ENCODE measurements at regions not wholly inside any gene's neighbourhood (a gene's known extent, or its start where the extent isn't known, plus 50 kb on each side); places are given as distances from the start of the nearest gene placed in this dataset.

GRCh38 chr13:50629966-50630365 is 213.5 kb downstream of the DLEU7 start:
- H3K27ac ChIP-seq: no peak overlapping the region

GRCh38 chr13:50631041-50631440 is 212.5 kb downstream of the DLEU7 start:
- H3K9me3 ChIP-seq: no peaks in the 10 kb centered on the region
- H3K27me3 ChIP-seq: no peaks in the 10 kb centered on the region
- WGBS, 2 donors: 86 to 96% methylated on average over 3 of the region's 3 CpGs
- H3K27ac ChIP-seq: no peak overlapping the region
- no peak for DNase-seq
- no peaks in the 10 kb centered on the region for H3K36me3 ChIP-seq
- H3K4me3 ChIP-seq: no peak overlapping the region
- no peak for ATAC-seq (ENCODE audit: low FRiP score in 2 of 2)
- peaks cover 0 to 3% (median 3%) of the 10 kb centered on the region in 4 donors for H3K4me1 ChIP-seq
- TF ChIP-seq EP300 (IDR thresholded peaks at IDR 0.05): no peak
- TF ChIP-seq CTCF (IDR thresholded peaks at IDR 0.05): no peak
- no peak for TF ChIP-seq POLR2A (IDR thresholded peaks at IDR 0.05)
- TF ChIP-seq POLR2AphosphoS5 (IDR thresholded peaks at IDR 0.05): no peak

More at GRCh38 chr13:50629966-50630365, 213.5 kb downstream of the DLEU7 start:
- TF ChIP-seq POLR2AphosphoS5 (IDR thresholded peaks at IDR 0.05): no peak
- no peak for TF ChIP-seq POLR2A (IDR thresholded peaks at IDR 0.05)
- TF ChIP-seq CTCF (IDR thresholded peaks at IDR 0.05): no peak
- no peak for TF ChIP-seq EP300 (IDR thresholded peaks at IDR 0.05)
- H3K9me3 ChIP-seq: no peaks in the 10 kb centered on the region
- no peaks in the 10 kb centered on the region for H3K27me3 ChIP-seq
- no peaks in the 10 kb centered on the region for H3K4me1 ChIP-seq
- no peaks in the 10 kb centered on the region for H3K36me3 ChIP-seq
- no peak for DNase-seq
- H3K4me3 ChIP-seq: no peak overlapping the region
- WGBS, 2 donors: 81 to 82% methylated on average over 4 of the region's 4 CpGs
- peak in 1 of 2 donors; percentile 38 for ATAC-seq (ENCODE audit: low FRiP score in 2 of 2)

- WGBS, 2 donors: 96 to 97% methylated on average over 3 of the region's 3 CpGs
- Histone ChIP-seq H3K36me3 (no peaks in the 10 kb centered on the region), H3K27me3 (no peaks in the 10 kb centered on the region), H3K4me3 (no peak overlapping the region), H3K4me1 (peaks cover 0 to 7% (median 4%) of the 10 kb centered on the region in 4 donors), H3K27ac (peak overlapping the region in 1 of 4 donors; percentile 2), H3K9me3 (no peaks in the 10 kb centered on the region)
- ATAC-seq (ENCODE audit: low FRiP score in 2 of 2) (no peak), DNase-seq (no peak)
- TF ChIP-seq POLR2A (IDR thresholded peaks at IDR 0.05): no peak
- TF ChIP-seq POLR2AphosphoS5 (IDR thresholded peaks at IDR 0.05): no peak
- no peak for TF ChIP-seq EP300 (IDR thresholded peaks at IDR 0.05)
- TF ChIP-seq CTCF (IDR thresholded peaks at IDR 0.05): no peak
Measured at GRCh38 chr13:50634339-50634738, 209.2 kb downstream of the DLEU7 start.

- peak in 1 of 2 donors; percentile 60 for DNase-seq
- Histone ChIP-seq H3K27me3 (no peaks in the 10 kb centered on the region), H3K4me3 (no peak overlapping the region), H3K9me3 (no peaks in the 10 kb centered on the region), H3K36me3 (no peaks in the 10 kb centered on the region), H3K27ac (peak overlapping the region; percentile 65 to 75 (median 72)), H3K4me1 (peaks cover 0 to 7% (median 4%) of the 10 kb centered on the region in 4 donors)
- ATAC-seq (ENCODE audit: low FRiP score in 2 of 2): peak; percentile 74 to 94
- WGBS, 2 donors: 45 to 57% methylated on average over 3 of the region's 3 CpGs
- TF ChIP-seq POLR2A (IDR thresholded peaks at IDR 0.05): peak in 1 of 4 donors; percentile 7
- peak in 2 of 4 donors; percentile 44 to 73 for TF ChIP-seq EP300 (IDR thresholded peaks at IDR 0.05)
- peak; percentile 45 to 71 for TF ChIP-seq POLR2AphosphoS5 (IDR thresholded peaks at IDR 0.05)
- no peak for TF ChIP-seq CTCF (IDR thresholded peaks at IDR 0.05)
Measured at GRCh38 chr13:50635504-50635903, 208.0 kb downstream of the DLEU7 start.
